GM23338 (cell line): ENCODE measurements at regions not wholly inside any gene's neighbourhood (a gene's known extent, or its start where the extent isn't known, plus 50 kb on each side); places are given as distances from the start of the nearest gene placed in this dataset. TPM values are rescaled to one million over a fixed set of nuclear protein-coding genes. Genes with fewer than 3 reads are reported as not detected.
A peak's percentile ranks its signal among the peaks of the same experiment; 100 is the strongest.

Experiments used
- ATAC-seq: fragments of 200-7000 bp; cut with Tn5 transposase; 3 replicates; pipeline ENCODE4 v1.9.1; 2020
- DNase-seq: peaks from one replicate; pipeline ENCODE4 v3.0.0-alpha.2; 2015; ENCODE audit warnings: low spot score
- H2AFZ ChIP-seq: fragments of 200-600 bp; sonication (generic); 2 replicates; pipeline ENCODE4 v1.8.0; 2016; ENCODE audit warnings: antibody characterized with exemption, mild to moderate bottlenecking, moderate library complexity
- H3F3A ChIP-seq: fragments of 200-600 bp; sonication (generic); replicated peaks from 2 replicates; pipeline ENCODE4 v1.8.0; 2017; ENCODE audit warnings: antibody characterized with exemption, mixed run types, low read depth
- H3K27ac ChIP-seq: fragments of 200-600 bp; sonication (generic); 2 replicates; pipeline ENCODE4 v1.6.1; 2016; ENCODE audit warnings: low read depth
- H3K27me3 ChIP-seq: fragments of 200-600 bp; sonication (generic); 2 replicates; pipeline ENCODE4 v1.8.0; 2016; ENCODE audit warnings: mild to moderate bottlenecking, mixed run types, moderate library complexity; ENCODE audit not compliant: insufficient read depth
- H3K36me3 ChIP-seq: fragments of 200-600 bp; sonication (generic); 2 replicates; pipeline ENCODE4 v1.8.0; 2016; ENCODE audit warnings: mild to moderate bottlenecking; ENCODE audit not compliant: insufficient read depth
- H3K4me1 ChIP-seq: fragments of 200-600 bp; sonication (generic); 2 replicates; pipeline ENCODE4 v1.8.0; 2016; ENCODE audit warnings: mild to moderate bottlenecking, moderate library complexity; ENCODE audit not compliant: insufficient read depth
- H3K4me2 ChIP-seq: fragments of 200-600 bp; sonication (generic); 2 replicates; pipeline ENCODE4 v1.7.1; 2017; ENCODE audit warnings: mixed run types
- H3K4me3 ChIP-seq: fragments of 200-600 bp; sonication (generic); 2 replicates; pipeline ENCODE4 v1.6.1; 2016; ENCODE audit warnings: mixed run types
- H3K79me2 ChIP-seq: fragments of 200-600 bp; sonication (generic); replicated peaks from 2 replicates; pipeline ENCODE4 v1.8.0; 2017; ENCODE audit warnings: mild to moderate bottlenecking; ENCODE audit not compliant: insufficient read depth
- H3K9me2 ChIP-seq: fragments of 200-600 bp; sonication (generic); 2 replicates; pipeline ENCODE4 v1.8.0; 2017; ENCODE audit not compliant: insufficient read depth
- H4K20me1 ChIP-seq: fragments of 200-600 bp; sonication (generic); replicated peaks from 2 replicates; pipeline ENCODE4 v1.8.0; 2017; ENCODE audit warnings: mild to moderate bottlenecking; ENCODE audit not compliant: insufficient read depth
- H3K27ac Mint-ChIP-seq: 2 replicates; pipeline ENCODE4 v1.8.0; 2020; ENCODE audit warnings: inconsistent platforms, mild to moderate bottlenecking, moderate library complexity, mixed read lengths
- H3K27me3 Mint-ChIP-seq: 3 replicates; pipeline ENCODE4 v1.8.0; 2022; ENCODE audit warnings: low read depth, mild to moderate bottlenecking, moderate library complexity, mixed read lengths, inconsistent platforms; ENCODE audit not compliant: insufficient read depth, poor library complexity
- H3K36me3 Mint-ChIP-seq: 3 replicates; pipeline ENCODE4 v1.8.0; 2021; ENCODE audit warnings: low read depth, mild to moderate bottlenecking, inconsistent platforms, moderate library complexity, mixed read lengths
- H3K4me1 Mint-ChIP-seq: 3 replicates; pipeline ENCODE4 v1.8.0; 2020; ENCODE audit warnings: mild to moderate bottlenecking, inconsistent platforms, mixed read lengths
- H3K4me3 Mint-ChIP-seq: 3 replicates; pipeline ENCODE4 v1.8.0; 2021; ENCODE audit warnings: moderate library complexity, mild to moderate bottlenecking, inconsistent platforms, mixed read lengths
- H3K9me3 Mint-ChIP-seq: 3 replicates; pipeline ENCODE4 v1.8.0; 2020; ENCODE audit warnings: moderate library complexity, mild to moderate bottlenecking, inconsistent platforms, mixed read lengths
- EZH2 ChIP-seq: fragments of 200-600 bp; sonication (generic); IDR thresholded peaks from one replicate; pipeline ENCODE4 v1.8.0; 2017; ENCODE audit warnings: antibody characterized with exemption, mild to moderate bottlenecking, low read depth; ENCODE audit not compliant: unreplicated experiment
- JUNB ChIP-seq: IDR thresholded peaks from one replicate; pipeline ENCODE4 v1.6.1; 2016; ENCODE audit warnings: antibody characterized with exemption; ENCODE audit not compliant: unreplicated experiment
- NANOG ChIP-seq: IDR thresholded peaks from 2 replicates; pipeline ENCODE4 v1.6.1; 2016; ENCODE audit warnings: antibody characterized with exemption, borderline replicate concordance
- REST ChIP-seq: IDR thresholded peaks from one replicate; pipeline ENCODE4 v1.6.1; 2018; ENCODE audit warnings: antibody characterized with exemption; ENCODE audit not compliant: unreplicated experiment
- STAT1 ChIP-seq: IDR thresholded peaks from one replicate; pipeline ENCODE4 v1.6.1; 2016; ENCODE audit warnings: antibody characterized with exemption; ENCODE audit not compliant: unreplicated experiment
- ZNF462 ChIP-seq: fragments of 250-450 bp; sonication (Bioruptor Pico); IDR thresholded peaks from 2 replicates; pipeline ENCODE4 v1.5.0; 2020; ENCODE audit warnings: mild to moderate bottlenecking, moderate library complexity
- small RNA-seq: library from RNA; depleted of rRNA; stranded (forward); fragments of <200 nt; gene quantifications from one replicate; pipeline ENCODE3, GENCODE V24; 2014; ENCODE audit warnings: low replicate concordance

GRCh38 chr14:60590991-60591414, 58.3 kb downstream of the SIX1 start:
- no peak; the same call in 2 of the 3 replicates for ATAC-seq
- no peaks in the 10 kb centered on the region for H3K9me2 ChIP-seq
- H3K27ac Mint-ChIP-seq, result no peak overlapping the region
- no peaks in the 10 kb centered on the region for H3F3A ChIP-seq
- H3K4me2 ChIP-seq, result no peak overlapping the region
- no peaks in the 10 kb centered on the region for H4K20me1 ChIP-seq
- H3K27me3 Mint-ChIP-seq, result peaks cover 2% of the 10 kb centered on the region
- H3K4me1 ChIP-seq, result no peaks in the 10 kb centered on the region; the same call in 1 of the 2 replicates
- H3K27me3 ChIP-seq, result no peaks in the 10 kb centered on the region
- no peak overlapping the region for H3K4me3 Mint-ChIP-seq
- peak; percentile 38 for DNase-seq
- no peaks in the 10 kb centered on the region for H3K9me3 Mint-ChIP-seq
- no peaks in the 10 kb centered on the region for H3K36me3 Mint-ChIP-seq
- H2AFZ ChIP-seq, result peak overlapping the region; percentile 25; the same call in 1 of the 2 replicates
- H3K79me2 ChIP-seq, result no peaks in the 10 kb centered on the region
- TF ChIP-seq STAT1, result no peak
- TF ChIP-seq REST, result no peak
- no peak for TF ChIP-seq NANOG
- no peak for TF ChIP-seq ZNF462
- no peak for TF ChIP-seq JUNB
- TF ChIP-seq EZH2, result no peak
- no peaks in the 10 kb centered on the region for H3K36me3 ChIP-seq
- peak overlapping the region; percentile 5; the same call in 1 of the 2 replicates for H3K27ac ChIP-seq
- H3K4me1 Mint-ChIP-seq, result no peaks in the 10 kb centered on the region
- H3K4me3 ChIP-seq, result no peak overlapping the region

Small RNA genes lying in the stretch of these regions (small RNA-seq; reads per million reads assigned to genes)
- not detected for gene AL049874.2
